ENCODE measurements at regions not wholly inside any gene's neighbourhood (a gene's known extent, or its start where the extent isn't known, plus 50 kb on each side); places are given as distances from the start of the nearest gene placed in this dataset.

- TF ChIP-seq TCF7L2 (IDR thresholded peaks at IDR 0.05; ENCODE audit: borderline replicate concordance, extremely low read depth, insufficient read depth, insufficient read length) (no peak), ZFX (IDR thresholded peaks at IDR 0.05) (no peak), ATF3 (IDR thresholded peaks at IDR 0.05) (no peak), CTCF (IDR thresholded peaks at IDR 0.05 in 2 of 3, conservative IDR thresholded peaks at IDR 0.05 in 1 of 3; ENCODE audit: borderline replicate concordance in 1 of 3, insufficient read depth in 1 of 3, low read depth in 2 of 3, low read length in 2 of 3) (no peak), POLR2AphosphoS5 (IDR thresholded peaks at IDR 0.05; ENCODE audit: low read depth, low read length) (no peak), ZNF274 (IDR thresholded peaks at IDR 0.05; ENCODE audit: low read depth, low read length) (no peak), JUND (IDR thresholded peaks at IDR 0.05) (no peak), POLR2A (IDR thresholded peaks at IDR 0.05; ENCODE audit: borderline replicate concordance, extremely low read depth, insufficient read depth, insufficient read length) (no peak), CEBPB (IDR thresholded peaks at IDR 0.05; ENCODE audit: low read depth) (no peak), ZBTB33 (IDR thresholded peaks at IDR 0.05; ENCODE audit: extremely low read depth, insufficient replicate concordance, low read length) (no peak), EZH2phosphoT487 (IDR thresholded peaks at IDR 0.05; ENCODE audit: borderline replicate concordance) (no peak)
These were observed 275.2 kb downstream of the DSEL start for GRCh38 chr18:67241299-67241698.

Data from HCT116 (cell line).